SK-N-SH (cell line): ENCODE measurements at regions not wholly inside any gene's neighbourhood (a gene's known extent, or its start where the extent isn't known, plus 50 kb on each side); places are given as distances from the start of the nearest gene placed in this dataset.

Experiments used
- EP300 ChIP-seq, 2 experiments: IDR thresholded peaks; 2 replicates each; pipeline versions ENCODE4 v1.4.0 to v1.6.1; 2012; ENCODE audit warnings: borderline replicate concordance in 1 of 2, low read depth in 1 of 2, low read length in 1 of 2
- EZH2phosphoT487 ChIP-seq: fragments of 200-600 bp; sonication (generic); IDR thresholded peaks from 2 replicates; pipeline ENCODE4 v1.6.1; 2017; ENCODE audit warnings: low read depth, mixed run types, mild to moderate bottlenecking, antibody characterized with exemption, moderate library complexity, borderline replicate concordance
- SMC3 ChIP-seq: IDR thresholded peaks from 2 replicates; pipeline ENCODE4 v1.6.1; 2012; ENCODE audit warnings: low read depth, low read length, improper control_type of control experiment
- TEAD4 ChIP-seq: IDR thresholded peaks from 2 replicates; pipeline ENCODE4 v1.4.0; 2012; ENCODE audit warnings: mild to moderate bottlenecking, borderline replicate concordance; ENCODE audit not compliant: insufficient read depth
- TF ChIP-seq, protein P1 (sequence below): fragments of 200-600 bp; sonication (generic); IDR thresholded peaks from 2 replicates; pipeline ENCODE4 v1.6.1; 2017; ENCODE audit warnings: antibody characterized with exemption, mild to moderate bottlenecking, moderate library complexity

DNA sequence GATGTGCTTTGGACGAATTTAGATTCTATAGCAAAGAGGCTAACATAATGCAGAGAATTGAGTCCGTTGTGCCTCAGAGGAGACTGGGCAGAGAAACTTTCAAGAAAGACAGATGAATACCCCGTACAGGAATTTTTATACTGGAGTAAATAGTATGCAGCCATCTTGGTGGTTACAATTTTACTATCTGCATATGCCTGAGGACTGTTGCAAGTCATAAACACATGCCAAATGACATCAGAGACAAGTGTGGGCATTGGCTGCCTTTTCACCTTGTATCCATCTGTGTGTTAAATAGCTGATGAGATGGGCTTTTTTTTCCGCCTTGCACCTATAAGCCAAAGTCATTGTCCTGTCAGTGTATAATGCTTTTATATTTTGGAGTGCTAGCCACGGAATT is 267.5 kb upstream of the SP4 start:
- TF ChIP-seq, protein P1, sequence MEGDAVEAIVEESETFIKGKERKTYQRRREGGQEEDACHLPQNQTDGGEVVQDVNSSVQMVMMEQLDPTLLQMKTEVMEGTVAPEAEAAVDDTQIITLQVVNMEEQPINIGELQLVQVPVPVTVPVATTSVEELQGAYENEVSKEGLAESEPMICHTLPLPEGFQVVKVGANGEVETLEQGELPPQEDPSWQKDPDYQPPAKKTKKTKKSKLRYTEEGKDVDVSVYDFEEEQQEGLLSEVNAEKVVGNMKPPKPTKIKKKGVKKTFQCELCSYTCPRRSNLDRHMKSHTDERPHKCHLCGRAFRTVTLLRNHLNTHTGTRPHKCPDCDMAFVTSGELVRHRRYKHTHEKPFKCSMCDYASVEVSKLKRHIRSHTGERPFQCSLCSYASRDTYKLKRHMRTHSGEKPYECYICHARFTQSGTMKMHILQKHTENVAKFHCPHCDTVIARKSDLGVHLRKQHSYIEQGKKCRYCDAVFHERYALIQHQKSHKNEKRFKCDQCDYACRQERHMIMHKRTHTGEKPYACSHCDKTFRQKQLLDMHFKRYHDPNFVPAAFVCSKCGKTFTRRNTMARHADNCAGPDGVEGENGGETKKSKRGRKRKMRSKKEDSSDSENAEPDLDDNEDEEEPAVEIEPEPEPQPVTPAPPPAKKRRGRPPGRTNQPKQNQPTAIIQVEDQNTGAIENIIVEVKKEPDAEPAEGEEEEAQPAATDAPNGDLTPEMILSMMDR, result no peak
- no peak for TF ChIP-seq SMC3
- TF ChIP-seq EZH2phosphoT487, result no peak
- TF ChIP-seq TEAD4, result no peak
- no peak for TF ChIP-seq EP300 (IDR thresholded peaks at IDR 0.05; ENCODE audit: borderline replicate concordance in 1 of 2, low read depth in 1 of 2, low read length in 1 of 2)
